Right atrium auricular region (tissue), 2 donors: ENCODE measurements at regions not wholly inside any gene's neighbourhood (a gene's known extent, or its start where the extent isn't known, plus 50 kb on each side); places are given as distances from the start of the nearest gene placed in this dataset.

ENCODE experiments used
- DNase-seq: peaks from one replicate; pipeline ENCODE4 v3.0.0-alpha.2; 2019; ENCODE audit warnings: low spot score
- H3K27ac ChIP-seq, 2 donors: fragments of 200-600 bp; sonication (generic); 1 replicate in 1 of 2; 2 replicates in 1 of 2; pipeline ENCODE4 v1.5.1; 2016 to 2019
- H3K27me3 ChIP-seq, 2 donors: fragments of 200-600 bp; sonication (generic); one replicate each; pipeline versions ENCODE4 v1.5.1 to v1.6.0; 2017 to 2019
- H3K36me3 ChIP-seq: fragments of 200-600 bp; sonication (generic); one replicate; pipeline ENCODE4 v1.5.1; 2016
- H3K4me1 ChIP-seq, 2 donors: fragments of 200-600 bp; sonication (generic); one replicate each; pipeline versions ENCODE4 v1.5.1 to v1.6.0; 2017 to 2019
- H3K4me3 ChIP-seq, 2 donors: fragments of 200-600 bp; sonication (generic); 1 replicate in 1 of 2; 2 replicates in 1 of 2; pipeline ENCODE4 v1.5.1; 2017 to 2019; ENCODE audit warnings: mild to moderate bottlenecking in 1 of 2, moderate library complexity in 1 of 2
- H3K9me3 ChIP-seq, 2 donors: fragments of 200-600 bp; sonication (generic); one replicate each; pipeline ENCODE4 v1.5.1; 2019
- TF ChIP-seq, protein P1 (sequence below), 2 donors: fragments of 200-600 bp; sonication (generic); IDR thresholded peaks; one replicate each; pipeline ENCODE4 v1.5.1; 2019; ENCODE audit warnings: antibody characterized with exemption in 2 of 2

DNA sequence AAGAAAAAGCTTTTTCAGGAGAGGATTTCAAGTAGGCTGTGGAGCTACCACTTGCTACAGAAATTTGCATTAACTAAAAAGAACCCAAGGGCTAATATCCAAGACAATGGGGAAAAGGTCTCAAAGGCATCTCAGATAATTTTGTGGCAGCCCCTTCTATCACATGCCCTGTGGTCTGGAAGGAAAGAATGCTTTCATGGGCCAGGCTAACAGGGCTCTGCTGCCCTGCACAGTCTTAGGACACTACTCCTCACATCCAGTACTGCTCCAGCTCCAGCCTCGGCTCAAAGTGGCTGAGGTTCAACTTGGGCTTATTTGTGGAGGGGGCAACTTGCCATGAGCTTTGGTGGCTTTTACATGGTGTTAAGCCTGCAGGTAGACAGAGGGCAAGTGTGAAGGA, 1150.3 kb downstream of the CNTNAP5 start:
- no peaks in the 10 kb centered on the region for H3K9me3 ChIP-seq
- H3K27ac ChIP-seq, result no peak overlapping the region
- no peaks in the 10 kb centered on the region for H3K4me1 ChIP-seq
- TF ChIP-seq, protein P1, sequence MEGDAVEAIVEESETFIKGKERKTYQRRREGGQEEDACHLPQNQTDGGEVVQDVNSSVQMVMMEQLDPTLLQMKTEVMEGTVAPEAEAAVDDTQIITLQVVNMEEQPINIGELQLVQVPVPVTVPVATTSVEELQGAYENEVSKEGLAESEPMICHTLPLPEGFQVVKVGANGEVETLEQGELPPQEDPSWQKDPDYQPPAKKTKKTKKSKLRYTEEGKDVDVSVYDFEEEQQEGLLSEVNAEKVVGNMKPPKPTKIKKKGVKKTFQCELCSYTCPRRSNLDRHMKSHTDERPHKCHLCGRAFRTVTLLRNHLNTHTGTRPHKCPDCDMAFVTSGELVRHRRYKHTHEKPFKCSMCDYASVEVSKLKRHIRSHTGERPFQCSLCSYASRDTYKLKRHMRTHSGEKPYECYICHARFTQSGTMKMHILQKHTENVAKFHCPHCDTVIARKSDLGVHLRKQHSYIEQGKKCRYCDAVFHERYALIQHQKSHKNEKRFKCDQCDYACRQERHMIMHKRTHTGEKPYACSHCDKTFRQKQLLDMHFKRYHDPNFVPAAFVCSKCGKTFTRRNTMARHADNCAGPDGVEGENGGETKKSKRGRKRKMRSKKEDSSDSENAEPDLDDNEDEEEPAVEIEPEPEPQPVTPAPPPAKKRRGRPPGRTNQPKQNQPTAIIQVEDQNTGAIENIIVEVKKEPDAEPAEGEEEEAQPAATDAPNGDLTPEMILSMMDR (IDR thresholded peaks at IDR 0.05), result no peak
- no peaks in the 10 kb centered on the region for H3K27me3 ChIP-seq
- DNase-seq, result no peak
- H3K4me3 ChIP-seq, result no peak overlapping the region
- H3K36me3 ChIP-seq, result no peaks in the 10 kb centered on the region

DNA sequence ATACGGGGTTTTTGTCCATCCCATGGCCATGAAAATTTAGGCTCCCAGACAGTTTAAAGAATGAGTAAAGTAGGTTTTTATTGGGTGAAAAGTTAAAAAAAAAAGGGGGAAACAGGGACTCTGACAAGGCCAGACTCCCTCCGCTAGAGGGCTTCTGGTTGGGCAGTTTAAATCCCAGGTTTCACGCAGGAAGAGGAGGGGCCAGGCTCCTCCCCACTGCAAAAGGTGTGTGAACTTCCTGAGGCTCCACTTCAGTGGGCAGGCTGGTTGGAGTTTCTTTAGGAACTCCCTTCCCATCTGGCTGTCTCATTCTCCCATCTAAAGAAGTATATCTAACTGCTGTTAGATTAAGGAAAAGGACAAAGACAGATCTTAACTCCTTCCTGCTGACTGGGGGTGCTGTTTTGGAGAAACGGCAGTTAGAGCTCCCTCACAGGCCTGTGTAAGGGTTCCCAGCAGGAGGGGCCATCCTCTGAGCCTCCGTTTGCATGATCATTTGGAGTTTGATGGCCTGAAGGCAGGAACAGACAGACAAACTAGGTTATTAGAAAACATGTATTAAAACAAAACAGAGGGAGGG, 1160.7 kb downstream of the CNTNAP5 start:
- H3K27ac ChIP-seq, result no peak overlapping the region
- no peak overlapping the region for H3K4me3 ChIP-seq
- H3K4me1 ChIP-seq, result no peaks in the 10 kb centered on the region
- no peak for DNase-seq
- H3K36me3 ChIP-seq, result no peaks in the 10 kb centered on the region
- H3K27me3 ChIP-seq, result no peaks in the 10 kb centered on the region
- TF ChIP-seq, protein P1 (IDR thresholded peaks at IDR 0.05), result no peak
- peaks cover 0 to 3% of the 10 kb centered on the region in 2 donors for H3K9me3 ChIP-seq

DNA sequence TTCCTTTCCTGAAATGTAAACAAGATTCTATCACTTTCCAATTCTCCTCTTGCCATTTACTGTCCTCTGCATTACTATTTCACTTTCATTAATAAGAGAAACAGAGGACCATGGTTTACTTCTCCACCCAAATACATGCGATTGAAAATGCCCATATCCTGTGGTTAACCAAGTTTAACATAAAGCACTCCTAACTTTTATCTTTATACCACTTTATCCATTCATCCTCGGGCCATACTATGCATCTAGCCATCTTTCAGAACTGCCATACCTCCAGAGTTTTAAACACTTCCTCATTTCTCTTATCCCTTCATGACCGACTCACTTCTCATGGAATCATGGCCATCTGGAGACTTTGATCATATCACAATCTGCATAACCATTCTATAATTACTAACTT, 1182.3 kb downstream of the CNTNAP5 start:
- Histone ChIP-seq H3K27me3 (no peaks in the 10 kb centered on the region), H3K27ac (no peak overlapping the region), H3K4me1 (no peaks in the 10 kb centered on the region), H3K36me3 (no peaks in the 10 kb centered on the region), H3K4me3 (no peak overlapping the region), H3K9me3 (peaks cover 0 to 2% of the 10 kb centered on the region in 2 donors)
- TF ChIP-seq, protein P1 (IDR thresholded peaks at IDR 0.05), result no peak
- no peak for DNase-seq

DNA sequence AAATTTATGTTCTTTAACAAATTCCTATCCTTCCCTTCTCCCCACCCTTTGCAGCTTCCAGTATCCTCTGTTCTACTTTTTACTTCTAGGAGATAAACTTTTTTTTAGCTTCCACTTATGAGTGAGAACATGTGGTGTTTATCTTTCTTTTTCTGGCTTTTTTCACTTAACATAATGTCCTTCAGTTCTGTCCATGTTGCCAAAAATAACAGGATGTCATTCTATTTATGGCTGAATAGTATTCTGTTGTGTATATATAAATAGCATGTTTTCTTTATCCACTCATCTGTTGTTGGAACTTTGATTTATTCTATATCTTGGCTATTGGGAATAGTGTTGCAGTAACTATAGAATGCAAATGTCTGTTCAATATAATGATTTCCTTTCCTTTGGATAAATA, 1191.2 kb downstream of the CNTNAP5 start:
- Histone ChIP-seq H3K27ac (no peak overlapping the region), H3K36me3 (no peaks in the 10 kb centered on the region), H3K4me1 (no peaks in the 10 kb centered on the region), H3K4me3 (no peak overlapping the region), H3K9me3 (peaks cover 0 to 25% of the 10 kb centered on the region in 2 donors), H3K27me3 (no peaks in the 10 kb centered on the region)
- no peak for DNase-seq
- TF ChIP-seq, protein P1 (IDR thresholded peaks at IDR 0.05), result no peak

DNA sequence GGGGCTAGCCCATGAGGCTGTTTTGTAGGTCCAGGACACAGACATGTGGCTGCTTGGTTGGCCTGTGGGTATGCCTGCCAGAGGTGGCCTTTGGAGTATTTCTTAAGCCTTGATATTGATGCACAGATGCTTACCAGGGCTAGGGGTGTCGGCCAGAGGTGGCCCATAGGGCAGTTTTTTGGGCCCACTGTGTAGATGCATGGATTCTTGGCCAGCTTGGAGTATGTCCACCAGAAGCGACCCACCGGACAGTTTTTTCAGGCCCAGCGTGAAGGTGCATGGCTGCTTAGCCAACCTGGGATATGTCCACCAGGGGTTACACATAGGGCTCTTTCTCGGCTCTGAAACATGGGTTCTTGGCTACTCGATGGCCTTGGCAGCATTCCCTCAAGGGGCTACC, 1199.1 kb downstream of the CNTNAP5 start:
- no peak overlapping the region for H3K27ac ChIP-seq
- DNase-seq, result no peak
- TF ChIP-seq, protein P1 (IDR thresholded peaks at IDR 0.05), result no peak

DNA sequence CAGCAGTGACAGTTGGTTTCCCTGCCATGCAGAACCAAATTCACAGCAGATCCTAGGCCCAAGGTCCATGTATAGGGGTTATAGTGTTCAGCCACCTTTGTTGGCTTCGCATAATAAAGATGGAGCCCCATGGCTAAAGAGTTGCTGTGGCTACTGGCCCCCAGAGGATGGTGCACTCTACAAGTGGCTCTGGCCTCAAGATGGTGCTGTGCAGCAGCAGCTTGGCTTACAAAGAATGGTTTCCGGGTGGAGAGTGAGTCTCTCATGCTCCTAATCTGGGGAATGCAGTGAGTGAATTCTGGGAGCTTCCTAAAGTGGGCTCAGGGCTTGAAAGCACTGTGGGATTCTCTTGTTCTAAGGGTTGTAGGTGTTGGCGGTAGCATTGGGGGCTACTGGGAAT, 1199.7 kb downstream of the CNTNAP5 start:
- no peak overlapping the region for H3K4me3 ChIP-seq
- no peaks in the 10 kb centered on the region for H3K27me3 ChIP-seq
- H3K27ac ChIP-seq, result no peak overlapping the region
- TF ChIP-seq, protein P1 (IDR thresholded peaks at IDR 0.05), result no peak
- H3K36me3 ChIP-seq, result no peaks in the 10 kb centered on the region
- H3K9me3 ChIP-seq, result peaks cover 0 to 15% of the 10 kb centered on the region in 2 donors
- no peak for DNase-seq
- no peaks in the 10 kb centered on the region for H3K4me1 ChIP-seq

More for the DNA sequence above, 1199.1 kb downstream of the CNTNAP5 start:
- Histone ChIP-seq H3K27me3 (no peaks in the 10 kb centered on the region), H3K4me1 (no peaks in the 10 kb centered on the region), H3K9me3 (peaks cover 0 to 20% of the 10 kb centered on the region in 2 donors), H3K36me3 (no peaks in the 10 kb centered on the region), H3K4me3 (no peak overlapping the region)
